ENCODE measurements at regions not wholly inside any gene's neighbourhood (a gene's known extent, or its start where the extent isn't known, plus 50 kb on each side); places are given as distances from the start of the nearest gene placed in this dataset.

GRCh38 chr3:18546632-18547031 is 121.5 kb upstream of the SATB1 start:
- H3K27ac ChIP-seq (ENCODE audit: insufficient read length, low read depth, low read length) = no peak overlapping the region
- no peak overlapping the region for H2BK15ac ChIP-seq (ENCODE audit: low read depth, low read length)
- Mint-ChIP-seq H3K4me3 (no peak overlapping the region), H3K27ac (no peak overlapping the region), H3K9me3 (no peaks in the 10 kb centered on the region), H3K36me3 (ENCODE audit: insufficient read depth in 1 of 3, low read depth in 3 of 3) (no peaks in the 10 kb centered on the region), H3K27me3 (ENCODE audit: low read depth) (no peaks in the 10 kb centered on the region), H3K4me1 (no peaks in the 10 kb centered on the region)
- H4K5ac ChIP-seq (ENCODE audit: insufficient read length, low read depth, low read length) = no peak overlapping the region
- no peak overlapping the region for H2BK20ac ChIP-seq (ENCODE audit: low read depth, low read length, poor library complexity, severe bottlenecking)
- no peaks in the 10 kb centered on the region for H3K79me2 ChIP-seq (ENCODE audit: insufficient read depth, low read length)
- H2BK5ac ChIP-seq (ENCODE audit: insufficient read length, low read length) = no peak overlapping the region
- no peak overlapping the region for H4K8ac ChIP-seq (replicated peaks; ENCODE audit: insufficient read length, low read depth, low read length)
- no peaks in the 10 kb centered on the region for H3K4me1 ChIP-seq (ENCODE audit: insufficient read depth, low read length)
- H3K14ac ChIP-seq (ENCODE audit: insufficient read depth, low read length) = no peak overlapping the region
- no peak overlapping the region for H4K91ac ChIP-seq (ENCODE audit: insufficient read length, low read depth, low read length)
- no CpG with 5 or more reads among the region's 2 CpGs for WGBS (ENCODE audit: extremely low coverage, insufficient read length, low lambda C conversion rate)
- H3T11ph ChIP-seq (ENCODE audit: low read length) = no peak overlapping the region
- no peaks in the 10 kb centered on the region for H3K27me3 ChIP-seq (ENCODE audit: insufficient read depth, low read length)
- no peak for DNase-seq
- no peak overlapping the region for H3K4me2 ChIP-seq (ENCODE audit: insufficient read depth, insufficient read length, low read length)
- no peak overlapping the region for H2AFZ ChIP-seq (ENCODE audit: low read length)
- H2BK120ac ChIP-seq (ENCODE audit: low read depth, low read length, poor library complexity, severe bottlenecking) = no peak overlapping the region
- no peak overlapping the region for H3K18ac ChIP-seq (ENCODE audit: insufficient read length, low read depth, low read length)
- H3K56ac ChIP-seq (ENCODE audit: insufficient read length, low read depth, low read length) = no peak overlapping the region
- no peaks in the 10 kb centered on the region for H3K23me2 ChIP-seq (ENCODE audit: insufficient read length, low read depth, low read length, poor library complexity, severe bottlenecking)
- H3K9ac ChIP-seq (ENCODE audit: extremely low read depth, insufficient read length, low read length) = no peak overlapping the region
- no peaks in the 10 kb centered on the region for H3K79me1 ChIP-seq (ENCODE audit: insufficient read depth, low read depth, low read length, poor library complexity, severe bottlenecking)
- H3K4ac ChIP-seq (ENCODE audit: low read depth, low read length) = no peak overlapping the region
- H3K23ac ChIP-seq (ENCODE audit: insufficient read length, low read depth, low read length) = no peak overlapping the region
- H2AK5ac ChIP-seq (ENCODE audit: insufficient read length, low read length) = no peak overlapping the region
- TF ChIP-seq CTCF (conservative IDR thresholded peaks at IDR 0.05) = no peak
- H4K20me1 ChIP-seq (ENCODE audit: control insufficient read depth, insufficient read depth, insufficient read length) = no peaks in the 10 kb centered on the region
- H2BK12ac ChIP-seq (ENCODE audit: insufficient read length, low read depth, low read length) = no peak overlapping the region
- no peaks in the 10 kb centered on the region for H3K9me3 ChIP-seq (ENCODE audit: control insufficient read depth, low read depth, low read length)
